ENCODE measurements at regions not wholly inside any gene's neighbourhood (a gene's known extent, or its start where the extent isn't known, plus 50 kb on each side); places are given as distances from the start of the nearest gene placed in this dataset.

- Histone ChIP-seq H3K4me1 (ENCODE audit: insufficient read depth) (no peaks in the 10 kb centered on the region), H3K9me3 (ENCODE audit: low read depth) (peaks cover under 1% of the 10 kb centered on the region), H3K27ac (no peak overlapping the region), H4K20me1 (ENCODE audit: insufficient read depth, poor library complexity, severe bottlenecking) (no peaks in the 10 kb centered on the region), H3K79me2 (no peaks in the 10 kb centered on the region), H2AFZ (no peak overlapping the region), H3K4me2 (no peak overlapping the region), H3K9me2 (replicated peaks; ENCODE audit: insufficient read depth) (no peaks in the 10 kb centered on the region), H3K4me3 (no peak overlapping the region), H3K27me3 (no peaks in the 10 kb centered on the region), H3K36me3 (replicated peaks; ENCODE audit: insufficient read depth, low read depth) (no peaks in the 10 kb centered on the region)
- no peak for TF ChIP-seq EZH2 (IDR thresholded peaks at IDR 0.05; ENCODE audit: borderline replicate concordance)
- no peak for TF ChIP-seq CTCF (IDR thresholded peaks at IDR 0.05; ENCODE audit: poor library complexity)
- TF ChIP-seq EZH2phosphoT487 (IDR thresholded peaks at IDR 0.05; ENCODE audit: low read depth, severe bottlenecking, unreplicated experiment), result no peak
- DNase-seq (ENCODE audit: low spot score), result no peak
Measured at GRCh38 chr5:158511454-158511853, 588.3 kb downstream of the EBF1 start.

GRCh38 chr5:158510479-158510878, 589.2 kb downstream of the EBF1 start:
- no peak overlapping the region for H3K4me2 ChIP-seq
- no peak overlapping the region for H3K27ac ChIP-seq
- no peaks in the 10 kb centered on the region for H3K9me2 ChIP-seq (replicated peaks; ENCODE audit: insufficient read depth)
- H2AFZ ChIP-seq, result no peak overlapping the region
- H3K79me2 ChIP-seq, result no peaks in the 10 kb centered on the region
- TF ChIP-seq CTCF (IDR thresholded peaks at IDR 0.05; ENCODE audit: poor library complexity), result no peak
- no peak for TF ChIP-seq EZH2phosphoT487 (IDR thresholded peaks at IDR 0.05; ENCODE audit: low read depth, severe bottlenecking, unreplicated experiment)
- no peak for TF ChIP-seq EZH2 (IDR thresholded peaks at IDR 0.05; ENCODE audit: borderline replicate concordance)
- no peaks in the 10 kb centered on the region for H3K27me3 ChIP-seq
- H4K20me1 ChIP-seq (ENCODE audit: insufficient read depth, poor library complexity, severe bottlenecking), result no peaks in the 10 kb centered on the region
- no peaks in the 10 kb centered on the region for H3K36me3 ChIP-seq (replicated peaks; ENCODE audit: insufficient read depth, low read depth)
- over 99% methylated on average over 7 of the region's 7 CpGs for WGBS (ENCODE audit: low lambda C conversion rate, missing lambda C conversion rate)
- no peak for DNase-seq (ENCODE audit: low spot score)
- peaks cover 9% of the 10 kb centered on the region for H3K9me3 ChIP-seq (ENCODE audit: low read depth)
- no peaks in the 10 kb centered on the region for H3K4me1 ChIP-seq (ENCODE audit: insufficient read depth)
- H3K4me3 ChIP-seq, result no peak overlapping the region

GRCh38 chr5:158506648-158507047, 593.1 kb downstream of the EBF1 start:
- Histone ChIP-seq H2AFZ (no peak overlapping the region), H3K4me3 (no peak overlapping the region), H3K79me2 (no peaks in the 10 kb centered on the region), H3K27me3 (no peaks in the 10 kb centered on the region), H3K36me3 (replicated peaks; ENCODE audit: insufficient read depth, low read depth) (no peaks in the 10 kb centered on the region), H3K9me3 (ENCODE audit: low read depth) (peaks cover 9% of the 10 kb centered on the region), H3K4me1 (ENCODE audit: insufficient read depth) (no peaks in the 10 kb centered on the region), H3K9me2 (replicated peaks; ENCODE audit: insufficient read depth) (no peaks in the 10 kb centered on the region), H3K27ac (no peak overlapping the region), H4K20me1 (ENCODE audit: insufficient read depth, poor library complexity, severe bottlenecking) (no peaks in the 10 kb centered on the region), H3K4me2 (no peak overlapping the region)
- WGBS (ENCODE audit: low lambda C conversion rate, missing lambda C conversion rate), result 89% methylated on average over 1 of the region's 1 CpG
- TF ChIP-seq EZH2 (IDR thresholded peaks at IDR 0.05; ENCODE audit: borderline replicate concordance), result no peak
- TF ChIP-seq CTCF (IDR thresholded peaks at IDR 0.05; ENCODE audit: poor library complexity), result no peak
- no peak for TF ChIP-seq EZH2phosphoT487 (IDR thresholded peaks at IDR 0.05; ENCODE audit: low read depth, severe bottlenecking, unreplicated experiment)
- DNase-seq (ENCODE audit: low spot score), result no peak

- no peak overlapping the region for H3K4me3 ChIP-seq
Measured at GRCh38 chr5:158502686-158503085, 597.0 kb downstream of the EBF1 start.

More at GRCh38 chr5:158502686-158503085, 597.0 kb downstream of the EBF1 start:
- H3K27me3 ChIP-seq, result no peaks in the 10 kb centered on the region
- DNase-seq (ENCODE audit: low spot score), result no peak
- H2AFZ ChIP-seq, result no peak overlapping the region
- no peaks in the 10 kb centered on the region for H3K4me1 ChIP-seq (ENCODE audit: insufficient read depth)
- peaks cover 9% of the 10 kb centered on the region for H3K9me3 ChIP-seq (ENCODE audit: low read depth)
- no peaks in the 10 kb centered on the region for H4K20me1 ChIP-seq (ENCODE audit: insufficient read depth, poor library complexity, severe bottlenecking)
- no peaks in the 10 kb centered on the region for H3K36me3 ChIP-seq (replicated peaks; ENCODE audit: insufficient read depth, low read depth)
- no peak overlapping the region for H3K4me2 ChIP-seq
- no peaks in the 10 kb centered on the region for H3K9me2 ChIP-seq (replicated peaks; ENCODE audit: insufficient read depth)
- no peak for TF ChIP-seq CTCF (IDR thresholded peaks at IDR 0.05; ENCODE audit: poor library complexity)
- TF ChIP-seq EZH2phosphoT487 (IDR thresholded peaks at IDR 0.05; ENCODE audit: low read depth, severe bottlenecking, unreplicated experiment), result no peak
- TF ChIP-seq EZH2 (IDR thresholded peaks at IDR 0.05; ENCODE audit: borderline replicate concordance), result no peak
- no peaks in the 10 kb centered on the region for H3K79me2 ChIP-seq
- 91% methylated on average over 5 of the region's 5 CpGs for WGBS (ENCODE audit: low lambda C conversion rate, missing lambda C conversion rate)
- no peak overlapping the region for H3K27ac ChIP-seq
